ENCODE measurements at regions not wholly inside any gene's neighbourhood (a gene's known extent, or its start where the extent isn't known, plus 50 kb on each side); places are given as distances from the start of the nearest gene placed in this dataset.

GRCh38 chr15:88321271-88321670 lies 64.7 kb upstream of the NTRK3 start:
- 66% methylated on average over 3 of the region's 3 CpGs for WGBS (ENCODE audit: insufficient coverage)
- no peaks in the 10 kb centered on the region for H3K36me3 ChIP-seq (ENCODE audit: control insufficient read depth in 4 of 4, insufficient read depth in 4 of 4, low read length in 3 of 4)
- no peak for DNase-seq
- POLR2A ChIA-PET = no interaction called here
- CTCF ChIA-PET = no interaction called here
- no peaks in the 10 kb centered on the region for H3K9me3 ChIP-seq (ENCODE audit: control extremely low read depth in 1 of 5, control insufficient read depth in 4 of 5, insufficient read depth in 2 of 5, low read depth in 1 of 5, low read length in 4 of 5)
- no peak overlapping the region for H3K27ac ChIP-seq (ENCODE audit: insufficient read depth in 1 of 2, low read depth in 1 of 2, low read length in 2 of 2, poor library complexity in 1 of 2, severe bottlenecking in 2 of 2)
- H3K4me1 ChIP-seq (ENCODE audit: control extremely low read depth in 1 of 4, control insufficient read depth in 4 of 4, insufficient read depth in 4 of 4, low read length in 3 of 4) = no peaks in the 10 kb centered on the region
- H3K27me3 ChIP-seq (replicated peaks in 2 of 5; ENCODE audit: control insufficient read depth in 4 of 5, insufficient read depth in 5 of 5, low read length in 4 of 5) = peaks cover 0 to 13% (median 0%) of the 10 kb centered on the region in 5 experiments
- no peak overlapping the region for H3K4me3 ChIP-seq (ENCODE audit: control insufficient read depth in 1 of 7, extremely low read depth in 1 of 7, insufficient read depth in 4 of 7, low read depth in 2 of 7, low read length in 6 of 7)

GRCh38 chr15:88316586-88316985 lies 60.0 kb upstream of the NTRK3 start:
- H3K9me3 ChIP-seq (ENCODE audit: control extremely low read depth in 1 of 5, control insufficient read depth in 4 of 5, insufficient read depth in 2 of 5, low read depth in 1 of 5, low read length in 4 of 5) = no peaks in the 10 kb centered on the region
- no CpG with 5 or more reads among the region's 3 CpGs for WGBS (ENCODE audit: insufficient coverage)
- H3K4me1 ChIP-seq (ENCODE audit: control extremely low read depth in 1 of 4, control insufficient read depth in 4 of 4, insufficient read depth in 4 of 4, low read length in 3 of 4) = no peaks in the 10 kb centered on the region
- no peak overlapping the region for H3K27ac ChIP-seq (ENCODE audit: insufficient read depth in 1 of 2, low read depth in 1 of 2, low read length in 2 of 2, poor library complexity in 1 of 2, severe bottlenecking in 2 of 2)
- CTCF ChIA-PET = no interaction called here
- peaks cover 0 to 18% (median 0%) of the 10 kb centered on the region in 5 experiments for H3K27me3 ChIP-seq (replicated peaks in 2 of 5; ENCODE audit: control insufficient read depth in 4 of 5, insufficient read depth in 5 of 5, low read length in 4 of 5)
- no peak overlapping the region for H3K4me3 ChIP-seq (ENCODE audit: control insufficient read depth in 1 of 7, extremely low read depth in 1 of 7, insufficient read depth in 4 of 7, low read depth in 2 of 7, low read length in 6 of 7)
- POLR2A ChIA-PET = no interaction called here
- H3K36me3 ChIP-seq (ENCODE audit: control insufficient read depth in 4 of 4, insufficient read depth in 4 of 4, low read length in 3 of 4) = no peaks in the 10 kb centered on the region
- DNase-seq = no peak

- DNase-seq = no peak
- Histone ChIP-seq H3K36me3 (ENCODE audit: control insufficient read depth in 4 of 4, insufficient read depth in 4 of 4, low read length in 3 of 4) (no peaks in the 10 kb centered on the region), H3K4me3 (ENCODE audit: control insufficient read depth in 1 of 7, extremely low read depth in 1 of 7, insufficient read depth in 4 of 7, low read depth in 2 of 7, low read length in 6 of 7) (no peak overlapping the region), H3K27me3 (replicated peaks in 2 of 5; ENCODE audit: control insufficient read depth in 4 of 5, insufficient read depth in 5 of 5, low read length in 4 of 5) (peaks cover 0 to 20% (median 0%) of the 10 kb centered on the region in 5 experiments), H3K9me3 (ENCODE audit: control extremely low read depth in 1 of 5, control insufficient read depth in 4 of 5, insufficient read depth in 2 of 5, low read depth in 1 of 5, low read length in 4 of 5) (no peaks in the 10 kb centered on the region), H3K4me1 (ENCODE audit: control extremely low read depth in 1 of 4, control insufficient read depth in 4 of 4, insufficient read depth in 4 of 4, low read length in 3 of 4) (no peaks in the 10 kb centered on the region), H3K27ac (ENCODE audit: insufficient read depth in 1 of 2, low read depth in 1 of 2, low read length in 2 of 2, poor library complexity in 1 of 2, severe bottlenecking in 2 of 2) (no peak overlapping the region)
- ChIA-PET POLR2A (no interaction called here), CTCF (no interaction called here)
- no CpG with 5 or more reads among the region's 1 CpG for WGBS (ENCODE audit: insufficient coverage)
These were observed 58.8 kb upstream of the NTRK3 start for GRCh38 chr15:88315221-88315878.

GRCh38 chr15:88312941-88313579 lies 56.5 kb upstream of the NTRK3 start:
- ChIA-PET CTCF (interaction anchor here (1.8 kb wide), 1 partner anchor 137 kb away, joined by 4 read pairs; no protein-coding TSS in a partner anchor), POLR2A (interaction anchor here (0.5 kb wide), 1 partner anchor 1291 kb away, joined by 3 read pairs; no protein-coding TSS in a partner anchor)
- no peak overlapping the region for H3K4me3 ChIP-seq (ENCODE audit: control insufficient read depth in 1 of 7, extremely low read depth in 1 of 7, insufficient read depth in 4 of 7, low read depth in 2 of 7, low read length in 6 of 7)
- DNase-seq = no peak
- H3K4me1 ChIP-seq (ENCODE audit: control extremely low read depth in 1 of 4, control insufficient read depth in 4 of 4, insufficient read depth in 4 of 4, low read length in 3 of 4) = no peaks in the 10 kb centered on the region
- no peak overlapping the region for H3K27ac ChIP-seq (ENCODE audit: insufficient read depth in 1 of 2, low read depth in 1 of 2, low read length in 2 of 2, poor library complexity in 1 of 2, severe bottlenecking in 2 of 2)
- 75% methylated on average over 6 of the region's 7 CpGs for WGBS (ENCODE audit: insufficient coverage)
- H3K9me3 ChIP-seq (ENCODE audit: control extremely low read depth in 1 of 5, control insufficient read depth in 4 of 5, insufficient read depth in 2 of 5, low read depth in 1 of 5, low read length in 4 of 5) = no peaks in the 10 kb centered on the region
- H3K36me3 ChIP-seq (ENCODE audit: control insufficient read depth in 4 of 4, insufficient read depth in 4 of 4, low read length in 3 of 4) = no peaks in the 10 kb centered on the region
- H3K27me3 ChIP-seq (replicated peaks in 2 of 5; ENCODE audit: control insufficient read depth in 4 of 5, insufficient read depth in 5 of 5, low read length in 4 of 5) = peaks cover 0 to 28% (median 0%) of the 10 kb centered on the region in 5 experiments

- ChIA-PET CTCF (no interaction called here), POLR2A (no interaction called here)
- no peak overlapping the region for H3K4me3 ChIP-seq (ENCODE audit: control insufficient read depth in 1 of 7, extremely low read depth in 1 of 7, insufficient read depth in 4 of 7, low read depth in 2 of 7, low read length in 6 of 7)
- WGBS (ENCODE audit: insufficient coverage) = 75% methylated on average over 2 of the region's 3 CpGs
- H3K27ac ChIP-seq (ENCODE audit: insufficient read depth in 1 of 2, low read depth in 1 of 2, low read length in 2 of 2, poor library complexity in 1 of 2, severe bottlenecking in 2 of 2) = no peak overlapping the region
- H3K36me3 ChIP-seq (ENCODE audit: control insufficient read depth in 4 of 4, insufficient read depth in 4 of 4, low read length in 3 of 4) = no peaks in the 10 kb centered on the region
- no peaks in the 10 kb centered on the region for H3K9me3 ChIP-seq (ENCODE audit: control extremely low read depth in 1 of 5, control insufficient read depth in 4 of 5, insufficient read depth in 2 of 5, low read depth in 1 of 5, low read length in 4 of 5)
- DNase-seq = no peak
- H3K27me3 ChIP-seq (replicated peaks in 2 of 5; ENCODE audit: control insufficient read depth in 4 of 5, insufficient read depth in 5 of 5, low read length in 4 of 5) = peaks cover 0 to 22% (median 0%) of the 10 kb centered on the region in 5 experiments
- H3K4me1 ChIP-seq (ENCODE audit: control extremely low read depth in 1 of 4, control insufficient read depth in 4 of 4, insufficient read depth in 4 of 4, low read length in 3 of 4) = no peaks in the 10 kb centered on the region
These were observed 52.8 kb upstream of the NTRK3 start for GRCh38 chr15:88309363-88309762.

GRCh38 chr15:88307344-88307743 lies 50.8 kb upstream of the NTRK3 start:
- ChIA-PET POLR2A (no interaction called here), CTCF (no interaction called here)
- Histone ChIP-seq H3K9me3 (ENCODE audit: control extremely low read depth in 1 of 5, control insufficient read depth in 4 of 5, insufficient read depth in 2 of 5, low read depth in 1 of 5, low read length in 4 of 5) (no peaks in the 10 kb centered on the region), H3K4me3 (ENCODE audit: control insufficient read depth in 1 of 7, extremely low read depth in 1 of 7, insufficient read depth in 4 of 7, low read depth in 2 of 7, low read length in 6 of 7) (no peak overlapping the region), H3K27me3 (replicated peaks in 2 of 5; ENCODE audit: control insufficient read depth in 4 of 5, insufficient read depth in 5 of 5, low read length in 4 of 5) (peaks cover 0 to 19% (median 0%) of the 10 kb centered on the region in 5 experiments), H3K27ac (ENCODE audit: insufficient read depth in 1 of 2, low read depth in 1 of 2, low read length in 2 of 2, poor library complexity in 1 of 2, severe bottlenecking in 2 of 2) (no peak overlapping the region), H3K36me3 (ENCODE audit: control insufficient read depth in 4 of 4, insufficient read depth in 4 of 4, low read length in 3 of 4) (no peaks in the 10 kb centered on the region), H3K4me1 (ENCODE audit: control extremely low read depth in 1 of 4, control insufficient read depth in 4 of 4, insufficient read depth in 4 of 4, low read length in 3 of 4) (no peaks in the 10 kb centered on the region)
- WGBS (ENCODE audit: insufficient coverage) = 83% methylated on average over 2 of the region's 2 CpGs
- DNase-seq = no peak

Measured in common myeloid progenitor, CD34-positive (primary cell).